Liver (tissue), 3 donors: ENCODE measurements at regions not wholly inside any gene's neighbourhood (a gene's known extent, or its start where the extent isn't known, plus 50 kb on each side); places are given as distances from the start of the nearest gene placed in this dataset.

ENCODE experiments used
- CTCF ChIP-seq: fragments of 150-350 bp; IDR thresholded peaks from 2 replicates; pipeline ENCODE4 v1.5.1; 2017; ENCODE audit warnings: improper control_type of control experiment, low read depth, low read length; ENCODE audit not compliant: missing input control
- FOXA1 ChIP-seq: IDR thresholded peaks from 2 replicates; pipeline ENCODE4 v1.6.1; 2016; ENCODE audit warnings: antibody characterized with exemption
- GABPA ChIP-seq, 2 donors: IDR thresholded peaks in 1 of 2; conservative IDR thresholded peaks in 1 of 2; 2 replicates each; pipeline ENCODE4 v1.6.1; 2016; ENCODE audit warnings: antibody characterized with exemption in 2 of 2, mild to moderate bottlenecking in 1 of 2, moderate library complexity in 1 of 2
- JUND ChIP-seq, 2 donors: IDR thresholded peaks; 2 replicates each; pipeline ENCODE4 v1.6.1; 2016; ENCODE audit warnings: antibody characterized with exemption in 2 of 2
- MAX ChIP-seq: IDR thresholded peaks from 2 replicates; pipeline ENCODE4 v1.6.1; 2016; ENCODE audit warnings: antibody characterized with exemption
- NR2F2 ChIP-seq: IDR thresholded peaks from 2 replicates; pipeline ENCODE4 v1.6.1; 2016; ENCODE audit warnings: antibody characterized with exemption
- RAD21 ChIP-seq, 2 donors: IDR thresholded peaks; 2 replicates each; pipeline ENCODE4 v1.6.1; 2016; ENCODE audit warnings: antibody characterized with exemption in 2 of 2, mild to moderate bottlenecking in 2 of 2
- REST ChIP-seq: IDR thresholded peaks from 2 replicates; pipeline ENCODE4 v1.6.1; 2016; ENCODE audit warnings: antibody characterized with exemption, mild to moderate bottlenecking
- TAF1 ChIP-seq: conservative IDR thresholded peaks from 2 replicates; pipeline ENCODE4 v1.6.1; 2016; ENCODE audit warnings: antibody characterized with exemption, mild to moderate bottlenecking
- TF ChIP-seq, protein P1 (sequence below): IDR thresholded peaks from 2 replicates; pipeline ENCODE4 v1.6.1; 2016; ENCODE audit warnings: antibody characterized with exemption
- donor health status: healthy.
- donor health status: healthy.

- TF ChIP-seq CTCF (no peak), RAD21 (IDR thresholded peaks at IDR 0.05) (no peak), JUND (IDR thresholded peaks at IDR 0.05) (no peak), TAF1 (no peak), REST (no peak), NR2F2 (no peak), FOXA1 (no peak), MAX (no peak), GABPA (IDR thresholded peaks at IDR 0.05 in 1 of 2, conservative IDR thresholded peaks at IDR 0.05 in 1 of 2) (no peak)
- TF ChIP-seq, protein P1, sequence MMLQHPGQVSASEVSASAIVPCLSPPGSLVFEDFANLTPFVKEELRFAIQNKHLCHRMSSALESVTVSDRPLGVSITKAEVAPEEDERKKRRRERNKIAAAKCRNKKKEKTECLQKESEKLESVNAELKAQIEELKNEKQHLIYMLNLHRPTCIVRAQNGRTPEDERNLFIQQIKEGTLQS = no peak
These were observed 204.5 kb upstream of the CDH8 start for GRCh38 chr16:62240722-62241121.
